ENCODE measurements at regions not wholly inside any gene's neighbourhood (a gene's known extent, or its start where the extent isn't known, plus 50 kb on each side); places are given as distances from the start of the nearest gene placed in this dataset.

- no peak overlapping the region for H3K27ac ChIP-seq (ENCODE audit: insufficient read length, low read depth, low read length)
- H4K91ac ChIP-seq (ENCODE audit: insufficient read length, low read depth, low read length) = no peak overlapping the region
- no peaks in the 10 kb centered on the region for H3K4me1 ChIP-seq (ENCODE audit: insufficient read depth, low read length)
- H3K4me2 ChIP-seq (ENCODE audit: insufficient read depth, insufficient read length, low read length) = no peak overlapping the region
- H4K8ac ChIP-seq (replicated peaks; ENCODE audit: insufficient read length, low read depth, low read length) = no peak overlapping the region
- Mint-ChIP-seq H3K4me3 (no peak overlapping the region), H3K36me3 (ENCODE audit: insufficient read depth in 1 of 3, low read depth in 3 of 3) (no peaks in the 10 kb centered on the region; a peak in 1 of 7 replicates), H3K9me3 (peaks cover 0 to 3% of the 10 kb centered on the region in 2 experiments; a peak in 1 of 5 replicates), H3K4me1 (no peaks in the 10 kb centered on the region), H3K27me3 (ENCODE audit: low read depth) (no peaks in the 10 kb centered on the region), H3K27ac (no peak overlapping the region)
- no peak overlapping the region for H3K23ac ChIP-seq (ENCODE audit: insufficient read length, low read depth, low read length)
- H2BK15ac ChIP-seq (ENCODE audit: low read depth, low read length) = no peak overlapping the region
- H3K9ac ChIP-seq (ENCODE audit: extremely low read depth, insufficient read length, low read length) = no peak overlapping the region
- no peak overlapping the region for H4K5ac ChIP-seq (ENCODE audit: insufficient read length, low read depth, low read length)
- H3K27me3 ChIP-seq (ENCODE audit: insufficient read depth, low read length) = no peaks in the 10 kb centered on the region
- no peak for TF ChIP-seq CTCF (conservative IDR thresholded peaks at IDR 0.05)
- H3K18ac ChIP-seq (ENCODE audit: insufficient read length, low read depth, low read length) = no peak overlapping the region
- H3K56ac ChIP-seq (ENCODE audit: insufficient read length, low read depth, low read length) = no peak overlapping the region
- no peak overlapping the region for H2BK20ac ChIP-seq (ENCODE audit: low read depth, low read length, poor library complexity, severe bottlenecking)
- H3T11ph ChIP-seq (ENCODE audit: low read length) = no peak overlapping the region
- H3K79me2 ChIP-seq (ENCODE audit: insufficient read depth, low read length) = no peaks in the 10 kb centered on the region
- no peaks in the 10 kb centered on the region for H3K79me1 ChIP-seq (ENCODE audit: insufficient read depth, low read depth, low read length, poor library complexity, severe bottlenecking)
- H2AK5ac ChIP-seq (ENCODE audit: insufficient read length, low read length) = no peak overlapping the region
- H3K14ac ChIP-seq (ENCODE audit: insufficient read depth, low read length) = no peak overlapping the region
- H2BK5ac ChIP-seq (ENCODE audit: insufficient read length, low read length) = no peak overlapping the region
- no peak overlapping the region for H2AFZ ChIP-seq (ENCODE audit: low read length)
- H2BK12ac ChIP-seq (ENCODE audit: insufficient read length, low read depth, low read length) = no peak overlapping the region
- H2BK120ac ChIP-seq (ENCODE audit: low read depth, low read length, poor library complexity, severe bottlenecking) = no peak overlapping the region
- H3K4ac ChIP-seq (ENCODE audit: low read depth, low read length) = no peak overlapping the region
- no peaks in the 10 kb centered on the region for H3K9me3 ChIP-seq (ENCODE audit: control insufficient read depth, low read depth, low read length)
- no peak for DNase-seq
- no CpG with 5 or more reads among the region's 1 CpG for WGBS (ENCODE audit: extremely low coverage, insufficient read length, low lambda C conversion rate)
- no peaks in the 10 kb centered on the region for H3K23me2 ChIP-seq (ENCODE audit: insufficient read length, low read depth, low read length, poor library complexity, severe bottlenecking)
- H4K20me1 ChIP-seq (ENCODE audit: control insufficient read depth, insufficient read depth, insufficient read length) = no peaks in the 10 kb centered on the region
These were observed 66.9 kb upstream of the INPP4B start for GRCh38 chr4:142913034-142913433.

Data from H9 (cell line).